DMS153 (cell line): ENCODE measurements at regions not wholly inside any gene's neighbourhood (a gene's known extent, or its start where the extent isn't known, plus 50 kb on each side); places are given as distances from the start of the nearest gene placed in this dataset.

Source experiments
- DNase-seq: peaks from one replicate; lab custom pipeline; 2025; lab: John Stamatoyannopoulos, UW

- DNase-seq: no peak
These were observed 72.3 kb downstream of the LINC00237 start for GRCh38 chr20:21033817-21034216.

GRCh38 chr20:21031666-21032065 lies 74.5 kb downstream of the LINC00237 start:
- peak; percentile 16 for DNase-seq

GRCh38 chr20:21029341-21029740 lies 76.8 kb downstream of the LINC00237 start:
- DNase-seq: no peak

GRCh38 chr20:21028921-21029320 lies 77.2 kb downstream of the LINC00237 start:
- DNase-seq: no peak

GRCh38 chr20:21028436-21028835 lies 77.7 kb downstream of the LINC00237 start:
- DNase-seq: no peak

GRCh38 chr20:21027569-21027968 lies 78.6 kb downstream of the LINC00237 start:
- no peak for DNase-seq

GRCh38 chr20:21026951-21027350 lies 79.2 kb downstream of the LINC00237 start:
- DNase-seq: no peak

GRCh38 chr20:21024420-21024819 lies 81.7 kb downstream of the LINC00237 start:
- no peak for DNase-seq

- DNase-seq: no peak
These were observed 83.2 kb downstream of the LINC00237 start for GRCh38 chr20:21022925-21023324.

GRCh38 chr20:21021472-21021790 lies 84.7 kb downstream of the LINC00237 start:
- no peak for DNase-seq

- DNase-seq: no peak
These were observed 85.3 kb downstream of the LINC00237 start for GRCh38 chr20:21020659-21021471.

GRCh38 chr20:21019814-21020658 lies 86.1 kb downstream of the LINC00237 start:
- DNase-seq: no peak

GRCh38 chr20:21019468-21019813 lies 86.7 kb downstream of the LINC00237 start:
- no peak for DNase-seq

GRCh38 chr20:21018576-21018975 lies 87.6 kb downstream of the LINC00237 start:
- no peak for DNase-seq

GRCh38 chr20:21017528-21018085 lies 88.6 kb downstream of the LINC00237 start:
- DNase-seq: no peak

- no peak for DNase-seq
These were observed 89.4 kb downstream of the LINC00237 start for GRCh38 chr20:21016751-21017150.

- DNase-seq: no peak
These were observed 91.6 kb downstream of the LINC00237 start for GRCh38 chr20:21014528-21014927.

- no peak for DNase-seq
These were observed 97.2 kb downstream of the LINC00237 start for GRCh38 chr20:21008951-21009350.

GRCh38 chr20:21006611-21007010 lies 99.5 kb downstream of the LINC00237 start:
- no peak for DNase-seq

GRCh38 chr20:21004386-21005076 lies 101.6 kb downstream of the LINC00237 start:
- DNase-seq: no peak

- DNase-seq: no peak
These were observed 102.3 kb downstream of the LINC00237 start for GRCh38 chr20:21003902-21004301.

GRCh38 chr20:21002486-21002885 lies 103.7 kb downstream of the LINC00237 start:
- DNase-seq: no peak
